IMR-90 (cell line): ENCODE measurements at regions not wholly inside any gene's neighbourhood (a gene's known extent, or its start where the extent isn't known, plus 50 kb on each side); places are given as distances from the start of the nearest gene placed in this dataset.
A peak's percentile ranks its signal among the peaks of the same experiment; 100 is the strongest.

Experiments
- ATAC-seq: fragments of 200-7000 bp; cut with Tn5 transposase; 2 replicates; pipeline ENCODE4 v1.9.1; 2020; ENCODE audit warnings: low read depth, mild to moderate bottlenecking, moderate library complexity
- BruUV-seq: library from RNA; stranded (reverse); fragments of 400-500 nt; replicated peaks from 2 replicates; lab custom pipeline; 2021; lab: Mats Ljungman, UMichigan
- CTCF ChIA-PET: fragments of 300-600 bp; formaldehyde crosslinking; extraction: SDS; loops from one replicate; lab custom pipeline; 2021; ENCODE audit warnings: antibody characterized with exemption; lab: Yijun Ruan, JAX
- POLR2A ChIA-PET: fragments of 300-600 bp; sonication (Branson Sonifier 250); formaldehyde crosslinking; loops from one replicate; lab custom pipeline; 2022; ENCODE audit warnings: antibody characterized with exemption; ENCODE audit not compliant: unreplicated experiment; lab: Charles Lee
- DNase-seq: peaks from one replicate; pipeline ENCODE4 v3.0.0; 2013
- H2AFZ ChIP-seq: replicated peaks from 2 replicates; pipeline ENCODE3; 2013; ENCODE audit warnings: low read length, mild to moderate bottlenecking; ENCODE audit not compliant: poor library complexity
- H2AK5ac ChIP-seq: 2 replicates; pipeline ENCODE4 v1.6.1; 2013; ENCODE audit warnings: low read depth, low read length, inconsistent platforms
- H2AK9ac ChIP-seq: replicated peaks from 2 replicates; pipeline ENCODE3; 2013; ENCODE audit warnings: mild to moderate bottlenecking, low read depth, low read length, moderate library complexity; ENCODE audit not compliant: poor library complexity
- H2BK120ac ChIP-seq: 2 replicates; pipeline ENCODE4 v1.6.1; 2013; ENCODE audit warnings: low read depth, low read length, inconsistent platforms
- H2BK15ac ChIP-seq: 3 replicates; pipeline ENCODE4 v1.6.1; 2013; ENCODE audit warnings: low read depth, low read length, inconsistent platforms
- H2BK20ac ChIP-seq: 2 replicates; pipeline ENCODE4 v1.6.1; 2013; ENCODE audit warnings: low read depth, mild to moderate bottlenecking, inconsistent platforms, low read length, moderate library complexity
- H2BK5ac ChIP-seq: 2 replicates; pipeline ENCODE4 v1.6.1; 2013; ENCODE audit warnings: mild to moderate bottlenecking, low read depth, low read length, inconsistent platforms; ENCODE audit not compliant: poor library complexity, severe bottlenecking
- H3K14ac ChIP-seq: replicated peaks from 2 replicates; pipeline ENCODE4 v1.6.1; 2013; ENCODE audit warnings: low read depth, low read length, inconsistent platforms
- H3K18ac ChIP-seq: 2 replicates; pipeline ENCODE4 v1.6.1; 2013; ENCODE audit warnings: low read depth, low read length, control low read depth
- H3K23ac ChIP-seq: 2 replicates; pipeline ENCODE4 v1.6.1; 2013; ENCODE audit warnings: low read depth, low read length, inconsistent platforms
- H3K27ac ChIP-seq: 2 replicates; pipeline ENCODE4 v1.5.1; 2013; ENCODE audit warnings: mild to moderate bottlenecking, control low read depth, low read length; ENCODE audit not compliant: insufficient read depth
- H3K27me3 ChIP-seq: 2 replicates; pipeline ENCODE4 v1.6.1; 2013; ENCODE audit warnings: low read length; ENCODE audit not compliant: control insufficient read depth, insufficient read depth
- H3K36me3 ChIP-seq: 2 replicates; pipeline ENCODE4 v1.6.1; 2013; ENCODE audit warnings: low read length, mixed read lengths; ENCODE audit not compliant: control insufficient read depth, insufficient read depth
- H3K4ac ChIP-seq: 2 replicates; pipeline ENCODE4 v1.6.1; 2013; ENCODE audit warnings: low read depth, low read length, inconsistent platforms
- H3K4me1 ChIP-seq: 2 replicates; pipeline ENCODE4 v1.6.1; 2013; ENCODE audit warnings: low read length, mixed read lengths; ENCODE audit not compliant: control insufficient read depth, insufficient read depth
- H3K4me2 ChIP-seq: 2 replicates; pipeline ENCODE4 v1.6.1; 2013; ENCODE audit warnings: low read depth, mild to moderate bottlenecking, control low read depth, low read length, moderate library complexity
- H3K4me3 ChIP-seq: 2 replicates; pipeline ENCODE4 v1.5.1; 2013; ENCODE audit warnings: low read depth, mild to moderate bottlenecking, control low read depth, low read length, moderate library complexity; ENCODE audit not compliant: insufficient read depth
- H3K56ac ChIP-seq: 2 replicates; pipeline ENCODE4 v1.6.1; 2013; ENCODE audit warnings: low read length, inconsistent platforms; ENCODE audit not compliant: insufficient read depth; ENCODE audit errors: extremely low read depth
- H3K79me1 ChIP-seq, 2 experiments: 2 replicates each; pipeline ENCODE4 v1.6.1; 2013; ENCODE audit warnings: low read length in 2 of 2, inconsistent platforms in 1 of 2, low read depth in 1 of 2
- H3K9ac ChIP-seq: 2 replicates; pipeline ENCODE4 v1.6.1; 2013; ENCODE audit warnings: low read depth, low read length, control low read depth
- H3K9me1 ChIP-seq: 2 replicates; pipeline ENCODE4 v1.6.1; 2013; ENCODE audit warnings: low read length, inconsistent platforms; ENCODE audit not compliant: insufficient read depth
- H3K9me3 ChIP-seq: 2 replicates; pipeline ENCODE4 v1.6.1; 2013; ENCODE audit warnings: low read length; ENCODE audit not compliant: control insufficient read depth, insufficient read depth
- H4K20me1 ChIP-seq: 2 replicates; pipeline ENCODE4 v1.6.1; 2013; ENCODE audit warnings: low read length, inconsistent platforms; ENCODE audit not compliant: insufficient read depth
- H4K5ac ChIP-seq: 2 replicates; pipeline ENCODE4 v1.6.1; 2013; ENCODE audit warnings: mild to moderate bottlenecking, low read depth, low read length, control low read depth
- H4K8ac ChIP-seq, 2 experiments: 2 replicates each; pipeline ENCODE4 v1.6.1; 2013; ENCODE audit warnings: low read depth in 2 of 2, low read length in 2 of 2, control low read depth in 1 of 2, inconsistent platforms in 1 of 2
- H4K91ac ChIP-seq: 2 replicates; pipeline ENCODE4 v1.6.1; 2013; ENCODE audit warnings: low read depth, low read length, inconsistent platforms; ENCODE audit not compliant: insufficient read depth
- CEBPB ChIP-seq: IDR thresholded peaks from 2 replicates; pipeline ENCODE4 v1.6.1; 2012; ENCODE audit warnings: low read depth, low read length, improper control_type of control experiment
- CHD1 ChIP-seq: IDR thresholded peaks from 2 replicates; pipeline ENCODE4 v1.6.1; 2012; ENCODE audit warnings: low read depth, low read length, improper control_type of control experiment
- CTCF ChIP-seq: conservative IDR thresholded peaks from 2 replicates; pipeline ENCODE4 v1.5.1; 2012; ENCODE audit warnings: mild to moderate bottlenecking, low read depth, low read length, improper control_type of control experiment
- ELK1 ChIP-seq: fragments of 150-350 bp; IDR thresholded peaks from 2 replicates; pipeline ENCODE4 v1.6.1; 2016; ENCODE audit warnings: low read depth, mild to moderate bottlenecking, low read length, moderate library complexity, borderline replicate concordance
- FOS ChIP-seq: fragments of 150-350 bp; IDR thresholded peaks from 2 replicates; pipeline ENCODE4 v1.6.1; 2016; ENCODE audit warnings: low read depth, low read length
- MAFK ChIP-seq: IDR thresholded peaks from 2 replicates; pipeline ENCODE4 v1.6.1; 2012; ENCODE audit warnings: low read depth, low read length, improper control_type of control experiment
- RAD21 ChIP-seq: IDR thresholded peaks from 2 replicates; pipeline ENCODE4 v1.6.1; 2012; ENCODE audit warnings: low read length, improper control_type of control experiment
- RCOR1 ChIP-seq: IDR thresholded peaks from 2 replicates; pipeline ENCODE4 v1.6.1; 2012; ENCODE audit warnings: mild to moderate bottlenecking, low read length, improper control_type of control experiment; ENCODE audit not compliant: insufficient replicate concordance
- RFX5 ChIP-seq: IDR thresholded peaks from 2 replicates; pipeline ENCODE4 v1.8.0; 2012; ENCODE audit warnings: low read depth, mild to moderate bottlenecking, low read length, moderate library complexity
- SMC3 ChIP-seq: fragments of 150-350 bp; IDR thresholded peaks from 2 replicates; pipeline ENCODE4 v1.6.1; 2016; ENCODE audit warnings: low read depth, mild to moderate bottlenecking, antibody characterized with exemption, low read length, moderate library complexity
- WGBS, 2 experiments: methylation state at CpG; one replicate each; pipeline versions ENCODE4 v1.1.5 to v1.1.7; 2013; ENCODE audit warnings: missing lambda C conversion rate in 2 of 2; ENCODE audit not compliant: insufficient read length in 1 of 2; ENCODE audit errors: extremely low coverage in 2 of 2; 5-methylcytosine and 5-hydroxymethylcytosine counted together
- dilution Hi-C: fragments of 300-500 bp; cut with HindIII; formaldehyde crosslinking; loops from one replicate; pipeline ENCODE4 v1.14.3; 2018; ENCODE audit warnings: low sequenced_read_pairs; ENCODE audit not compliant: unreplicated experiment
- in situ Hi-C: fragments of 300-500 bp; cut with MboI; formaldehyde crosslinking; loops from 3 replicates; pipeline ENCODE4 v1.14.3; 2019; ENCODE audit warnings: low sequenced_read_pairs, inconsistent platforms, mixed read lengths
- intact Hi-C: fragments of 100-400 bp; cut with micrococcal nuclease; formaldehyde crosslinking; loops from 2 replicates; pipeline ENCODE4 v1.10.0; 2022

GRCh38 chr6:115613488-115613887 is 447.2 kb downstream of the FRK start:
- H3K4me2 ChIP-seq = peak overlapping the region; percentile 14; the same call in 1 of the 2 replicates
- intact Hi-C loops = loop anchor here (1.0 to 10.0 kb wide), 2 partner anchors 43 to 401 kb away; no protein-coding TSS in a partner anchor
- no CpG with 5 or more reads among the region's 3 CpGs for WGBS, 2 experiments
- H4K5ac ChIP-seq = no peak overlapping the region
- no peak overlapping the region; the same call in 2 of the 3 replicates for H2BK15ac ChIP-seq
- no peaks in the 10 kb centered on the region for H3K27me3 ChIP-seq
- no peak overlapping the region for H3K27ac ChIP-seq
- no peak overlapping the region for H2AK9ac ChIP-seq
- H3K9me1 ChIP-seq = no peaks in the 10 kb centered on the region
- ATAC-seq (peak; percentile 89), DNase-seq (peak; percentile 94)
- no peak overlapping the region for H3K23ac ChIP-seq
- POLR2A ChIA-PET = no interaction called here
- dilution Hi-C loops = no loop called here
- no peak overlapping the region for H3K9ac ChIP-seq
- H3K14ac ChIP-seq = no peak overlapping the region
- CTCF ChIA-PET = interaction anchor here (1.2 kb wide), 1 partner anchor 32 kb away, joined by 4 read pairs; no protein-coding TSS in a partner anchor
- no peak for TF ChIP-seq RFX5
- TF ChIP-seq SMC3 = no peak
- no peak for TF ChIP-seq ELK1
- TF ChIP-seq CHD1 = no peak
- TF ChIP-seq RCOR1 = no peak
- no peak for TF ChIP-seq MAFK
- TF ChIP-seq FOS = peak; percentile 58; the same call in 1 of the 2 replicates
- no peak for TF ChIP-seq CTCF
- TF ChIP-seq CEBPB = peak; percentile 83
- no peak for TF ChIP-seq RAD21
- H3K4ac ChIP-seq = no peak overlapping the region
- H2AK5ac ChIP-seq = no peak overlapping the region
- H3K79me1 ChIP-seq = no peaks in the 10 kb centered on the region
- H3K4me1 ChIP-seq = peaks cover 4% of the 10 kb centered on the region
- H2BK20ac ChIP-seq = no peak overlapping the region
- no peak overlapping the region for H2AFZ ChIP-seq
- BruUV-seq = no TSS peak
- no peak overlapping the region for H4K91ac ChIP-seq
- peak overlapping the region; percentile 54 for H2BK5ac ChIP-seq
- H3K4me3 ChIP-seq = no peak overlapping the region
- no peak overlapping the region for H2BK120ac ChIP-seq
- H3K56ac ChIP-seq = no peak overlapping the region
- no peaks in the 10 kb centered on the region for H3K36me3 ChIP-seq
- H4K20me1 ChIP-seq = no peaks in the 10 kb centered on the region
- in situ Hi-C loops = no loop called here
- H3K18ac ChIP-seq = no peak overlapping the region
- no peaks in the 10 kb centered on the region for H3K9me3 ChIP-seq
- no peak overlapping the region for H4K8ac ChIP-seq
